Sigmoid colon (tissue), 6 donors: ENCODE measurements at regions not wholly inside any gene's neighbourhood (a gene's known extent, or its start where the extent isn't known, plus 50 kb on each side); places are given as distances from the start of the nearest gene placed in this dataset.

Experiments
- DNase-seq: peaks from one replicate; pipeline ENCODE4 v3.0.0-alpha.2; 2019
- H3K27ac ChIP-seq, 4 donors: fragments of 200-600 bp; sonication (generic); one replicate each; pipeline ENCODE4 v1.5.1; 2016 to 2019; ENCODE audit warnings: mild to moderate bottlenecking in 1 of 4
- H3K27me3 ChIP-seq, 3 donors: fragments of 200-600 bp; sonication (generic); one replicate each; pipeline ENCODE4 v1.5.1; 2019; ENCODE audit warnings: mild to moderate bottlenecking in 1 of 3
- H3K36me3 ChIP-seq, 4 donors: fragments of 200-600 bp; sonication (generic); one replicate each; pipeline ENCODE4 v1.5.1; 2016 to 2019
- H3K4me1 ChIP-seq, 4 donors: fragments of 200-600 bp; sonication (generic); one replicate each; pipeline ENCODE4 v1.5.1; 2017 to 2019
- H3K4me3 ChIP-seq, 4 donors: fragments of 200-600 bp; sonication (generic); one replicate each; pipeline ENCODE4 v1.5.1; 2017 to 2019; ENCODE audit warnings: mild to moderate bottlenecking in 2 of 4, moderate library complexity in 1 of 4
- H3K9me3 ChIP-seq, 4 donors: fragments of 200-600 bp in 3 of 4; sonication (generic) in 3 of 4; one replicate each; pipeline versions ENCODE4 v1.5.1 to v1.6.1; 2013 to 2019
- CTCF ChIP-seq, 4 experiments: fragments of 450-650 bp in 3 of 4; fragments of 200-600 bp in 1 of 4; IDR thresholded peaks; one replicate each; pipeline ENCODE4 v1.5.1; 2016 to 2019; ENCODE audit warnings: antibody characterized with exemption in 4 of 4, mild to moderate bottlenecking in 3 of 4, moderate library complexity in 2 of 4
- EP300 ChIP-seq, 4 donors: sonication (generic); formaldehyde crosslinking; IDR thresholded peaks; one replicate each; pipeline ENCODE4 v1.6.1; 2017; ENCODE audit warnings: antibody characterized with exemption in 4 of 4
- POLR2A ChIP-seq, 2 donors: fragments of 450-650 bp; IDR thresholded peaks; one replicate each; pipeline ENCODE4 v1.6.1; 2016; ENCODE audit warnings: antibody characterized with exemption in 2 of 2, mild to moderate bottlenecking in 2 of 2, moderate library complexity in 2 of 2
- POLR2AphosphoS5 ChIP-seq, 4 donors: sonication (generic); formaldehyde crosslinking; IDR thresholded peaks; one replicate each; pipeline ENCODE4 v1.6.1; 2017; ENCODE audit warnings: antibody characterized with exemption in 4 of 4
- WGBS, 2 donors: extraction: QIAGEN DNeasy Blood & Tissue Kit; methylation state at CpG; one replicate each; pipeline ENCODE4 v1.1.7; 2013; 5-methylcytosine and 5-hydroxymethylcytosine counted together
- intact Hi-C: fragments of 100-400 bp; cut with DNase I; formaldehyde crosslinking; loops from one replicate; pipeline ENCODE4 v1.15.1; 2023
- donor health status: healthy with polysubstance abuse.
- donor health status: healthy.

GRCh38 chr10:78910476-78910875 is 158.3 kb upstream of the ZMIZ1 start:
- H3K36me3 ChIP-seq = no peaks in the 10 kb centered on the region
- 89 to 90% methylated on average over 2 of the region's 2 CpGs for WGBS, 2 donors
- peak; percentile 36 for DNase-seq
- H3K4me1 ChIP-seq = peaks cover 0 to 8% (median 3%) of the 10 kb centered on the region in 4 donors
- H3K4me3 ChIP-seq = no peak overlapping the region
- no peak overlapping the region for H3K27ac ChIP-seq
- TF ChIP-seq POLR2AphosphoS5 (IDR thresholded peaks at IDR 0.05) (no peak), CTCF (IDR thresholded peaks at IDR 0.05) (no peak), EP300 (IDR thresholded peaks at IDR 0.05) (no peak)
- H3K27me3 ChIP-seq = no peaks in the 10 kb centered on the region
- no peaks in the 10 kb centered on the region for H3K9me3 ChIP-seq
- intact Hi-C loops = no loop called here

GRCh38 chr10:78910886-78911285 is 157.9 kb upstream of the ZMIZ1 start:
- Histone ChIP-seq H3K27me3 (no peaks in the 10 kb centered on the region), H3K4me3 (no peak overlapping the region), H3K27ac (no peak overlapping the region), H3K4me1 (peaks cover 0 to 8% (median 3%) of the 10 kb centered on the region in 4 donors), H3K36me3 (no peaks in the 10 kb centered on the region), H3K9me3 (no peaks in the 10 kb centered on the region)
- intact Hi-C loops = no loop called here
- TF ChIP-seq EP300 (IDR thresholded peaks at IDR 0.05) = no peak
- no peak for TF ChIP-seq POLR2AphosphoS5 (IDR thresholded peaks at IDR 0.05)
- no peak for TF ChIP-seq CTCF (IDR thresholded peaks at IDR 0.05)
- TF ChIP-seq POLR2A (IDR thresholded peaks at IDR 0.05) = no peak
- DNase-seq = peak; percentile 47
- 93% methylated on average over 7 of the region's 7 CpGs for WGBS, 2 donors

GRCh38 chr10:78911533-78912340 is 157.0 kb upstream of the ZMIZ1 start:
- WGBS, 2 donors = 86 to 90% methylated on average over 10 of the region's 10 CpGs
- no peaks in the 10 kb centered on the region for H3K9me3 ChIP-seq
- H3K27ac ChIP-seq = no peak overlapping the region
- H3K36me3 ChIP-seq = no peaks in the 10 kb centered on the region
- no peak overlapping the region for H3K4me3 ChIP-seq
- no peak for TF ChIP-seq POLR2AphosphoS5 (IDR thresholded peaks at IDR 0.05)
- TF ChIP-seq POLR2A (IDR thresholded peaks at IDR 0.05) = no peak
- no peak for TF ChIP-seq CTCF (IDR thresholded peaks at IDR 0.05)
- TF ChIP-seq EP300 (IDR thresholded peaks at IDR 0.05) = no peak
- DNase-seq = peak; percentile 40
- intact Hi-C loops = no loop called here
- peaks cover 0 to 8% (median 3%) of the 10 kb centered on the region in 4 donors for H3K4me1 ChIP-seq
- H3K27me3 ChIP-seq = no peaks in the 10 kb centered on the region

GRCh38 chr10:78912361-78913218 is 156.2 kb upstream of the ZMIZ1 start:
- TF ChIP-seq CTCF (IDR thresholded peaks at IDR 0.05) (no peak), POLR2AphosphoS5 (IDR thresholded peaks at IDR 0.05) (no peak), POLR2A (IDR thresholded peaks at IDR 0.05) (no peak), EP300 (IDR thresholded peaks at IDR 0.05) (no peak)
- Histone ChIP-seq H3K9me3 (no peaks in the 10 kb centered on the region), H3K4me1 (peaks cover 0 to 8% (median 3%) of the 10 kb centered on the region in 4 donors), H3K36me3 (no peaks in the 10 kb centered on the region), H3K4me3 (no peak overlapping the region), H3K27ac (no peak overlapping the region), H3K27me3 (no peaks in the 10 kb centered on the region)
- WGBS, 2 donors = 69 to 81% methylated on average over 11 of the region's 11 CpGs
- DNase-seq = peak; percentile 54
- intact Hi-C loops = no loop called here
